GM12878 (cell line): ENCODE measurements at regions not wholly inside any gene's neighbourhood (a gene's known extent, or its start where the extent isn't known, plus 50 kb on each side); places are given as distances from the start of the nearest gene placed in this dataset.

Experiments used
- ATAC-seq: fragments of 200-7000 bp; cut with Tn5 transposase; 3 replicates; pipeline ENCODE4 v1.9.1; 2020; ENCODE audit warnings: mild to moderate bottlenecking, moderate library complexity
- BruUV-seq: library from RNA; stranded (reverse); fragments of 400-500 nt; replicated peaks from 2 replicates; lab custom pipeline; 2021; lab: Mats Ljungman, UMichigan
- CTCF ChIA-PET: fragments of 300-600 bp; sonication (Branson Sonifier 250); formaldehyde crosslinking; extraction: SDS; loops from one replicate; lab custom pipeline; 2021; ENCODE audit warnings: inconsistent platforms; lab: Yijun Ruan, JAX
- POLR2A ChIA-PET: fragments of 350-600 bp; formaldehyde crosslinking; extraction: SDS; loops from one replicate; lab custom pipeline; 2021; ENCODE audit warnings: inconsistent platforms; lab: Charles Lee
- RAD21 ChIA-PET: fragments of 300-600 bp; sonication (Branson Sonifier 250); formaldehyde crosslinking; loops from one replicate; lab custom pipeline; 2023; ENCODE audit warnings: antibody characterized with exemption; ENCODE audit not compliant: unreplicated experiment; lab: Charles Lee
- SMC1A ChIA-PET: fragments of 300-600 bp; sonication (Branson Sonifier 250); formaldehyde crosslinking; loops from one replicate; lab custom pipeline; 2023; ENCODE audit not compliant: unreplicated experiment, uncharacterized antibody; lab: Charles Lee
- DNase-seq: peaks from one replicate; pipeline ENCODE4 v3.0.0-alpha.2; 2011; ENCODE audit warnings: low read depth, low spot score
- FAIRE-seq: peaks from 3 replicates; lab custom pipeline; 2011; peaks lifted over from hg19 to GRCh38; lab: Jason Lieb, UNC
- H2AFZ ChIP-seq: 2 replicates; pipeline ENCODE4 v1.6.0; 2011; ENCODE audit warnings: low read depth, low read length, control low read depth; ENCODE audit not compliant: control insufficient read depth
- H3K27ac ChIP-seq: 2 replicates; pipeline ENCODE4 v1.5.1; 2011; ENCODE audit warnings: control low read depth; ENCODE audit not compliant: control insufficient read depth, insufficient read depth
- H3K27me3 ChIP-seq, 2 experiments: replicated peaks in 1 of 2; 2 replicates each; pipeline versions ENCODE4 v1.6.0 to v1.6.1; 2011; ENCODE audit warnings: low read length in 1 of 2; ENCODE audit not compliant: control insufficient read depth in 2 of 2, insufficient read depth in 2 of 2
- H3K36me3 ChIP-seq, 2 experiments: 2 replicates each; pipeline ENCODE4 v1.5.1; 2011; ENCODE audit warnings: low read length in 1 of 2; ENCODE audit not compliant: control insufficient read depth in 2 of 2, insufficient read depth in 2 of 2
- H3K4me1 ChIP-seq: 2 replicates; pipeline ENCODE4 v1.6.1; 2011; ENCODE audit warnings: mild to moderate bottlenecking, low read length, moderate library complexity, mixed read lengths; ENCODE audit not compliant: control insufficient read depth, insufficient read depth
- H3K4me2 ChIP-seq: 2 replicates; pipeline ENCODE4 v1.6.0; 2011; ENCODE audit warnings: control low read depth; ENCODE audit not compliant: control insufficient read depth, insufficient read depth
- H3K4me3 ChIP-seq: fragments of 200-600 bp; sonication (generic); 2 replicates; pipeline ENCODE4 v1.5.1; 2016
- H3K79me2 ChIP-seq: 2 replicates; pipeline ENCODE4 v1.6.0; 2011; ENCODE audit warnings: low read length; ENCODE audit not compliant: control insufficient read depth, insufficient read depth
- H3K9ac ChIP-seq: 2 replicates; pipeline ENCODE4 v1.8.0; 2011; ENCODE audit warnings: low read length, control low read depth, mixed read lengths; ENCODE audit not compliant: control insufficient read depth, insufficient read depth
- H3K9me3 ChIP-seq: replicated peaks from 3 replicates; pipeline ENCODE4 v1.5.1; 2011; ENCODE audit warnings: mild to moderate bottlenecking, low read length; ENCODE audit not compliant: control insufficient read depth, insufficient read depth
- H4K20me1 ChIP-seq: 2 replicates; pipeline ENCODE4 v1.6.0; 2011; ENCODE audit not compliant: control insufficient read depth, insufficient read depth
- ATF7 ChIP-seq: fragments of 450-650 bp; IDR thresholded peaks from 2 replicates; pipeline ENCODE4 v1.6.1; 2016; ENCODE audit warnings: low read depth, mild to moderate bottlenecking
- BCLAF1 ChIP-seq: fragments of 450-650 bp; IDR thresholded peaks from 2 replicates; pipeline ENCODE4 v1.6.1; 2017; ENCODE audit warnings: antibody characterized with exemption, mild to moderate bottlenecking, moderate library complexity
- BRCA1 ChIP-seq: IDR thresholded peaks from 2 replicates; pipeline ENCODE4 v1.6.1; 2011; ENCODE audit warnings: low read depth, low read length, improper control_type of control experiment
- CBX5 ChIP-seq: sonication (generic); IDR thresholded peaks from 2 replicates; pipeline ENCODE4 v1.6.1; 2016; ENCODE audit warnings: low read depth, moderate library complexity, mild to moderate bottlenecking, inconsistent platforms
- CHD2 ChIP-seq: IDR thresholded peaks from 2 replicates; pipeline ENCODE4 v1.6.1; 2011; ENCODE audit warnings: low read depth, low read length, improper control_type of control experiment, borderline replicate concordance
- CHD4 ChIP-seq: fragments of 200-600 bp; sonication (generic); IDR thresholded peaks from 2 replicates; pipeline ENCODE4 v1.6.1; 2016; ENCODE audit warnings: mild to moderate bottlenecking
- EP300 ChIP-seq, 2 experiments: fragments of 150-350 bp in 1 of 2; IDR thresholded peaks; 2 replicates each; pipeline ENCODE4 v1.6.1; 2011 to 2012; ENCODE audit warnings: low read depth in 2 of 2, low read length in 2 of 2, borderline replicate concordance in 1 of 2, improper control_type of control experiment in 1 of 2, inconsistent platforms in 1 of 2; ENCODE audit not compliant: control insufficient read depth in 1 of 2
- FOXK2 ChIP-seq: fragments of 450-650 bp; IDR thresholded peaks from 2 replicates; pipeline ENCODE4 v1.6.1; 2017; ENCODE audit warnings: mild to moderate bottlenecking, moderate library complexity
- KDM1A ChIP-seq: fragments of 200-600 bp; sonication (generic); IDR thresholded peaks from 2 replicates; pipeline ENCODE4 v1.6.1; 2016; ENCODE audit warnings: borderline replicate concordance
- PKNOX1 ChIP-seq: fragments of 450-650 bp; IDR thresholded peaks from 2 replicates; pipeline ENCODE4 v1.6.1; 2016; ENCODE audit warnings: mild to moderate bottlenecking
- PRDM15 ChIP-seq: fragments of 450-650 bp; formaldehyde crosslinking; IDR thresholded peaks from 2 replicates; pipeline ENCODE4 v1.4.0; 2020; ENCODE audit warnings: mild to moderate bottlenecking, moderate library complexity
- RAD51 ChIP-seq: fragments of 450-650 bp; IDR thresholded peaks from 2 replicates; pipeline ENCODE4 v1.6.1; 2016; ENCODE audit warnings: moderate library complexity, mild to moderate bottlenecking, inconsistent platforms
- SP1 ChIP-seq: IDR thresholded peaks from one replicate; pipeline ENCODE4 v1.6.1; 2011; ENCODE audit warnings: low read depth, low read length
- WGBS: methylation state at CpG from one replicate; pipeline ENCODE4 v1.1.6; 2016; ENCODE audit warnings: low lambda C conversion rate; ENCODE audit not compliant: insufficient replicate concordance, insufficient coverage; ENCODE audit errors: missing lambda C conversion rate; 5-methylcytosine and 5-hydroxymethylcytosine counted together
- in situ Hi-C: fragments of 300-500 bp; cut with MboI; formaldehyde crosslinking; loops from 9 replicates; pipeline ENCODE4 v1.14.3; 2018; ENCODE audit warnings: mixed read lengths
- intact Hi-C: fragments of 100-400 bp; cut with micrococcal nuclease; formaldehyde crosslinking; loops from one replicate; pipeline ENCODE4 v1.14.2; 2022; ENCODE audit not compliant: unreplicated experiment
- TF ChIP-seq, protein P1 (sequence below): IDR thresholded peaks from 2 replicates; pipeline ENCODE4 v1.6.1; 2012; ENCODE audit warnings: low read depth, low read length, improper control_type of control experiment
- TF ChIP-seq, protein P2 (sequence below): fragments of 450-650 bp; IDR thresholded peaks from 2 replicates; pipeline ENCODE4 v1.6.1; 2017; ENCODE audit warnings: low read depth, mild to moderate bottlenecking, moderate library complexity

DNA sequence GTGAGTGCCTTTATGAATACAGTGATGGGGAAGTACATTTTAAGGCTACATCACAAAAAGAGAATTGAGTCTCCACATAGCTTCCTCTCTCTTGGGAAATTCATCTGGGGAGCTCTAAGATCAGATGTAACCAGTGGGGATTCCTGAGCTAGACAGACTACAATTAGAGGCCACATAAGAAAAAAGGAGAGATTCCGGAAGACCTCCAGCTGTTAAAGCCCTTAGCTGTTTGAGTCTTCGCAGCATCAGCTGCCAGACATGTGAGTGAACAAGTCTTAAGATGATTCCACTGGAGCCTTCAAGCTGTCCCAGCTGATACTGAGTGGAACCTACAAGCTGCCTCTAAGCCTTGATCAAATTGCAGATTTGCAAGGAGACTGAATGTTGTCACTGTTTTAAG, 448.5 kb downstream of the NXPH1 start:
- in situ Hi-C loops: no loop called here
- TF ChIP-seq CHD2 (no peak), KDM1A (no peak), ATF7 (no peak), CHD4 (no peak), RAD51 (no peak), SP1 (no peak), PRDM15 (CRISPR knock-in tag) (no peak), PKNOX1 (no peak), BRCA1 (no peak), BCLAF1 (no peak), CBX5 (no peak), FOXK2 (no peak), EP300 (IDR thresholded peaks at IDR 0.05; ENCODE audit: borderline replicate concordance in 1 of 2, control insufficient read depth in 1 of 2, low read depth in 2 of 2, low read length in 2 of 2) (no peak)
- TF ChIP-seq, protein P1, sequence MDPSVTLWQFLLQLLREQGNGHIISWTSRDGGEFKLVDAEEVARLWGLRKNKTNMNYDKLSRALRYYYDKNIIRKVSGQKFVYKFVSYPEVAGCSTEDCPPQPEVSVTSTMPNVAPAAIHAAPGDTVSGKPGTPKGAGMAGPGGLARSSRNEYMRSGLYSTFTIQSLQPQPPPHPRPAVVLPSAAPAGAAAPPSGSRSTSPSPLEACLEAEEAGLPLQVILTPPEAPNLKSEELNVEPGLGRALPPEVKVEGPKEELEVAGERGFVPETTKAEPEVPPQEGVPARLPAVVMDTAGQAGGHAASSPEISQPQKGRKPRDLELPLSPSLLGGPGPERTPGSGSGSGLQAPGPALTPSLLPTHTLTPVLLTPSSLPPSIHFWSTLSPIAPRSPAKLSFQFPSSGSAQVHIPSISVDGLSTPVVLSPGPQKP: no peak
- TF ChIP-seq, protein P2, sequence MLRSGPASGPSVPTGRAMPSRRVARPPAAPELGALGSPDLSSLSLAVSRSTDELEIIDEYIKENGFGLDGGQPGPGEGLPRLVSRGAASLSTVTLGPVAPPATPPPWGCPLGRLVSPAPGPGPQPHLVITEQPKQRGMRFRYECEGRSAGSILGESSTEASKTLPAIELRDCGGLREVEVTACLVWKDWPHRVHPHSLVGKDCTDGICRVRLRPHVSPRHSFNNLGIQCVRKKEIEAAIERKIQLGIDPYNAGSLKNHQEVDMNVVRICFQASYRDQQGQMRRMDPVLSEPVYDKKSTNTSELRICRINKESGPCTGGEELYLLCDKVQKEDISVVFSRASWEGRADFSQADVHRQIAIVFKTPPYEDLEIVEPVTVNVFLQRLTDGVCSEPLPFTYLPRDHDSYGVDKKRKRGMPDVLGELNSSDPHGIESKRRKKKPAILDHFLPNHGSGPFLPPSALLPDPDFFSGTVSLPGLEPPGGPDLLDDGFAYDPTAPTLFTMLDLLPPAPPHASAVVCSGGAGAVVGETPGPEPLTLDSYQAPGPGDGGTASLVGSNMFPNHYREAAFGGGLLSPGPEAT: no peak
- TF ChIP-seq, all 136 proteins: peak for 0
- intact Hi-C loops: no loop called here

More for the DNA sequence above, 448.5 kb downstream of the NXPH1 start:
- no TSS peak for BruUV-seq
- ChIA-PET SMC1A (no interaction called here), CTCF (no interaction called here), POLR2A (no interaction called here), RAD21 (no interaction called here)
- Histone ChIP-seq H3K4me2 (no peak overlapping the region), H3K9ac (no peak overlapping the region), H3K27ac (no peak overlapping the region), H3K9me3 (no peaks in the 10 kb centered on the region), H4K20me1 (no peaks in the 10 kb centered on the region), H3K36me3 (no peaks in the 10 kb centered on the region), H3K4me1 (no peaks in the 10 kb centered on the region), H3K4me3 (no peak overlapping the region), H3K79me2 (no peaks in the 10 kb centered on the region), H2AFZ (no peak overlapping the region), H3K27me3 (no peaks in the 10 kb centered on the region)
- no peak for DNase-seq
- 27% methylated on average over 2 of the region's 2 CpGs for WGBS
- no peak for ATAC-seq
- no peak for FAIRE-seq
